ENCODE measurements at regions not wholly inside any gene's neighbourhood (a gene's known extent, or its start where the extent isn't known, plus 50 kb on each side); places are given as distances from the start of the nearest gene placed in this dataset.

DNA sequence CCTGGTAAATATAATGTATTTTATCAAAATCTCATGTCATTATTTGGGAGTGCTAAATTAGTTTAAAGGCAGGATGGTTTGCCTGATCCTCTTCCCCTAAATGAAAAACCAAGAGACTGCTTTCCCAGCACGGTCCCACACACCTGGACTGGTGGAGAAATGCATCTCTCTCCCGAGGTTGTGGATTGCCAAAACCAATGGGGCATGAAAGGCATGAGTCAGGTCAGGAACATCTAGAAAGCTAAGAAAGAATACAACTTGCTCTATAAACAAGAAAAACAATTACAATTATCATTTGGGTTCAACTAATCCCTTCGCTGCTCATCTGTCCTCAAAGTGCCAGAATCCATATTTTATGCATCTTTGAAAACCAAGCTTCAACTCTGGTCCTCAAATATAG, 308.3 kb upstream of the IRAK1BP1 start (continued):
- TF ChIP-seq, protein P1, sequence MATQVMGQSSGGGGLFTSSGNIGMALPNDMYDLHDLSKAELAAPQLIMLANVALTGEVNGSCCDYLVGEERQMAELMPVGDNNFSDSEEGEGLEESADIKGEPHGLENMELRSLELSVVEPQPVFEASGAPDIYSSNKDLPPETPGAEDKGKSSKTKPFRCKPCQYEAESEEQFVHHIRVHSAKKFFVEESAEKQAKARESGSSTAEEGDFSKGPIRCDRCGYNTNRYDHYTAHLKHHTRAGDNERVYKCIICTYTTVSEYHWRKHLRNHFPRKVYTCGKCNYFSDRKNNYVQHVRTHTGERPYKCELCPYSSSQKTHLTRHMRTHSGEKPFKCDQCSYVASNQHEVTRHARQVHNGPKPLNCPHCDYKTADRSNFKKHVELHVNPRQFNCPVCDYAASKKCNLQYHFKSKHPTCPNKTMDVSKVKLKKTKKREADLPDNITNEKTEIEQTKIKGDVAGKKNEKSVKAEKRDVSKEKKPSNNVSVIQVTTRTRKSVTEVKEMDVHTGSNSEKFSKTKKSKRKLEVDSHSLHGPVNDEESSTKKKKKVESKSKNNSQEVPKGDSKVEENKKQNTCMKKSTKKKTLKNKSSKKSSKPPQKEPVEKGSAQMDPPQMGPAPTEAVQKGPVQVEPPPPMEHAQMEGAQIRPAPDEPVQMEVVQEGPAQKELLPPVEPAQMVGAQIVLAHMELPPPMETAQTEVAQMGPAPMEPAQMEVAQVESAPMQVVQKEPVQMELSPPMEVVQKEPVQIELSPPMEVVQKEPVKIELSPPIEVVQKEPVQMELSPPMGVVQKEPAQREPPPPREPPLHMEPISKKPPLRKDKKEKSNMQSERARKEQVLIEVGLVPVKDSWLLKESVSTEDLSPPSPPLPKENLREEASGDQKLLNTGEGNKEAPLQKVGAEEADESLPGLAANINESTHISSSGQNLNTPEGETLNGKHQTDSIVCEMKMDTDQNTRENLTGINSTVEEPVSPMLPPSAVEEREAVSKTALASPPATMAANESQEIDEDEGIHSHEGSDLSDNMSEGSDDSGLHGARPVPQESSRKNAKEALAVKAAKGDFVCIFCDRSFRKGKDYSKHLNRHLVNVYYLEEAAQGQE (IDR thresholded peaks at IDR 0.05; ENCODE audit: low read depth), result no peak
- TF ChIP-seq POLR2A (IDR thresholded peaks at IDR 0.05; ENCODE audit: borderline replicate concordance, extremely low read depth, insufficient read depth, insufficient read length) (no peak), ZNF274 (IDR thresholded peaks at IDR 0.05; ENCODE audit: low read depth, low read length) (no peak), SRF (IDR thresholded peaks at IDR 0.05; ENCODE audit: low read depth) (no peak), ZFX (IDR thresholded peaks at IDR 0.05) (no peak), SP1 (IDR thresholded peaks at IDR 0.05; ENCODE audit: low read depth) (no peak)
- TF ChIP-seq, protein P2, sequence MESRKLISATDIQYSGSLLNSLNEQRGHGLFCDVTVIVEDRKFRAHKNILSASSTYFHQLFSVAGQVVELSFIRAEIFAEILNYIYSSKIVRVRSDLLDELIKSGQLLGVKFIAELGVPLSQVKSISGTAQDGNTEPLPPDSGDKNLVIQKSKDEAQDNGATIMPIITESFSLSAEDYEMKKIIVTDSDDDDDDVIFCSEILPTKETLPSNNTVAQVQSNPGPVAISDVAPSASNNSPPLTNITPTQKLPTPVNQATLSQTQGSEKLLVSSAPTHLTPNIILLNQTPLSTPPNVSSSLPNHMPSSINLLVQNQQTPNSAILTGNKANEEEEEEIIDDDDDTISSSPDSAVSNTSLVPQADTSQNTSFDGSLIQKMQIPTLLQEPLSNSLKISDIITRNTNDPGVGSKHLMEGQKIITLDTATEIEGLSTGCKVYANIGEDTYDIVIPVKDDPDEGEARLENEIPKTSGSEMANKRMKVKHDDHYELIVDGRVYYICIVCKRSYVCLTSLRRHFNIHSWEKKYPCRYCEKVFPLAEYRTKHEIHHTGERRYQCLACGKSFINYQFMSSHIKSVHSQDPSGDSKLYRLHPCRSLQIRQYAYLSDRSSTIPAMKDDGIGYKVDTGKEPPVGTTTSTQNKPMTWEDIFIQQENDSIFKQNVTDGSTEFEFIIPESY (IDR thresholded peaks at IDR 0.05; ENCODE audit: extremely low read depth, insufficient replicate concordance, low read length), result no peak

DNA sequence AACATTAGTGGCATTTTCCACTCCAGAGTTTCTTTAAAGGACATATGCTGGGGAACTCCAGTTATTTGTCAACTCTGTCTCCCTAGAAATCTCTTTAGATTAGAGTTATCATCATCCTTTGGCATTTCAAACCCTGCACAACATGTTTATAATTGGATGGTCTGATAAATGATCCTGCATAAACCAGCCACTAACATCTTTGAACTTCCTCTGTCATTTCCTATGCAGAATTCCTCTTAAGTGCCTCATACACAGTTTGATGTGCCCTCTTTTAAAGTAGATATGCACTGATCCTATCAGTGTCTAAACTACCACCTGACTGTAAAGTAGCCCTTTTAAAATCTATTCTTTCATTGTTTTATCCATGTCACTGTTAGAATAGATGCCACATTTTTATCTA, 306.3 kb upstream of the IRAK1BP1 start:
- BruUV-seq (replicated peaks), result no TSS peak
- ChIA-PET POLR2A (no interaction called here), CTCF (no interaction called here), RAD21 (ENCODE audit: low non-redundant PET in 1 of 2, low total read pairs in 2 of 2, uncharacterized antibody in 2 of 2, unreplicated experiment in 2 of 2) (no interaction called here)
- intact Hi-C loops (cut with micrococcal nuclease), result no loop called here
- Histone ChIP-seq H3K4me3 (replicated peaks in 1 of 2; ENCODE audit: low read depth in 1 of 2, low read length in 2 of 2) (no peak overlapping the region), H3K36me3 (ENCODE audit: control insufficient read depth in 1 of 2, insufficient read depth in 2 of 2, low read length in 2 of 2) (no peaks in the 10 kb centered on the region), H2AFZ (ENCODE audit: low read depth, low read length, poor library complexity, severe bottlenecking) (no peak overlapping the region), H3K27me3 (ENCODE audit: insufficient read depth, low read length) (no peaks in the 10 kb centered on the region), H3K4me1 (ENCODE audit: control insufficient read depth in 1 of 2, insufficient read depth in 2 of 2, low read length in 2 of 2) (peaks cover 0 to 5% of the 10 kb centered on the region in 2 experiments; a peak in 1 of 4 replicates), H3K9ac (ENCODE audit: low read length) (no peak overlapping the region), H3K79me2 (ENCODE audit: insufficient read depth, low read length) (no peaks in the 10 kb centered on the region), H3K9me2 (ENCODE audit: insufficient read depth) (no peaks in the 10 kb centered on the region), H3K27ac (ENCODE audit: low read depth, low read length) (no peak overlapping the region), H3K9me3 (ENCODE audit: control insufficient read depth in 1 of 2, insufficient read depth in 1 of 2, low read depth in 1 of 2, low read length in 2 of 2) (no peaks in the 10 kb centered on the region), H3K4me2 (ENCODE audit: low read length) (no peak overlapping the region), H4K20me1 (ENCODE audit: insufficient read depth) (no peaks in the 10 kb centered on the region)
- no peak for DNase-seq (ENCODE audit: low read depth, low spot score)
- TF ChIP-seq CBX3 (IDR thresholded peaks at IDR 0.05; ENCODE audit: low read depth) (no peak), SP1 (IDR thresholded peaks at IDR 0.05; ENCODE audit: low read depth) (no peak), SIN3A (IDR thresholded peaks at IDR 0.05; ENCODE audit: low read depth) (no peak), ZNF274 (IDR thresholded peaks at IDR 0.05; ENCODE audit: low read depth, low read length) (no peak)
- no peak for ATAC-seq
